ENCODE measurements at regions not wholly inside any gene's neighbourhood (a gene's known extent, or its start where the extent isn't known, plus 50 kb on each side); places are given as distances from the start of the nearest gene placed in this dataset.

- no peaks in the 10 kb centered on the region for H3K27me3 Mint-ChIP-seq
- Histone ChIP-seq H3K27me3 (ENCODE audit: control insufficient read depth in 1 of 2, insufficient read depth in 2 of 2, low read length in 2 of 2) (no peaks in the 10 kb centered on the region), H3K36me3 (ENCODE audit: insufficient read depth, low read length) (no peaks in the 10 kb centered on the region), H3K9me3 (ENCODE audit: control insufficient read depth in 1 of 2, insufficient read depth in 1 of 2, low read length in 2 of 2) (peaks cover 0 to 3% of the 10 kb centered on the region in 2 experiments), H3K27ac (ENCODE audit: low read depth in 1 of 2, low read length in 2 of 2) (no peak overlapping the region), H3K4me3 (ENCODE audit: low read length) (no peak overlapping the region), H3K4me1 (ENCODE audit: insufficient read depth, low read length) (no peaks in the 10 kb centered on the region)
- H3K27ac Mint-ChIP-seq = no peak overlapping the region
- DNase-seq (no peak), ATAC-seq (ENCODE audit: poor library complexity) (no peak)
- peaks cover 3% of the 10 kb centered on the region for H3K9me3 Mint-ChIP-seq
- ChIA-PET CTCF (no interaction called here), POLR2A (no interaction called here)
- H3K36me3 Mint-ChIP-seq (ENCODE audit: low read depth) = no peaks in the 10 kb centered on the region
- TF ChIP-seq CTCF (IDR thresholded peaks at IDR 0.05) = no peak
- no peak overlapping the region for H3K4me3 Mint-ChIP-seq
- intact Hi-C loops (cut with DNase I, micrococcal nuclease) = no loop called here
- no peaks in the 10 kb centered on the region for H3K4me1 Mint-ChIP-seq (ENCODE audit: low read depth)
Observed at GRCh38 chr12:83388551-83388950, 701.8 kb downstream of the TMTC2 start.

- Histone ChIP-seq H3K36me3 (ENCODE audit: insufficient read depth, low read length) (no peaks in the 10 kb centered on the region), H3K27ac (ENCODE audit: low read depth in 1 of 2, low read length in 2 of 2) (no peak overlapping the region), H3K9me3 (ENCODE audit: control insufficient read depth in 1 of 2, insufficient read depth in 1 of 2, low read length in 2 of 2) (peaks cover 0 to 3% of the 10 kb centered on the region in 2 experiments), H3K27me3 (ENCODE audit: control insufficient read depth in 1 of 2, insufficient read depth in 2 of 2, low read length in 2 of 2) (no peaks in the 10 kb centered on the region), H3K4me3 (ENCODE audit: low read length) (no peak overlapping the region), H3K4me1 (ENCODE audit: insufficient read depth, low read length) (no peaks in the 10 kb centered on the region)
- H3K4me3 Mint-ChIP-seq = no peak overlapping the region
- ATAC-seq (ENCODE audit: poor library complexity) (no peak), DNase-seq (no peak)
- H3K36me3 Mint-ChIP-seq (ENCODE audit: low read depth) = no peaks in the 10 kb centered on the region
- POLR2A ChIA-PET = no interaction called here
- peaks cover 3% of the 10 kb centered on the region for H3K9me3 Mint-ChIP-seq
- CTCF ChIA-PET = no interaction called here
- H3K27ac Mint-ChIP-seq = no peak overlapping the region
- no peaks in the 10 kb centered on the region for H3K27me3 Mint-ChIP-seq
- TF ChIP-seq CTCF (IDR thresholded peaks at IDR 0.05) = no peak
- no peaks in the 10 kb centered on the region for H3K4me1 Mint-ChIP-seq (ENCODE audit: low read depth)
- intact Hi-C loops (cut with DNase I, micrococcal nuclease) = no loop called here
Observed at GRCh38 chr12:83386527-83387264, 700.0 kb downstream of the TMTC2 start.

- no peaks in the 10 kb centered on the region for H3K4me1 Mint-ChIP-seq (ENCODE audit: low read depth)
- Histone ChIP-seq H3K27ac (ENCODE audit: low read depth in 1 of 2, low read length in 2 of 2) (no peak overlapping the region), H3K4me1 (ENCODE audit: insufficient read depth, low read length) (no peaks in the 10 kb centered on the region), H3K27me3 (ENCODE audit: control insufficient read depth in 1 of 2, insufficient read depth in 2 of 2, low read length in 2 of 2) (no peaks in the 10 kb centered on the region), H3K36me3 (ENCODE audit: insufficient read depth, low read length) (no peaks in the 10 kb centered on the region), H3K4me3 (ENCODE audit: low read length) (no peak overlapping the region), H3K9me3 (ENCODE audit: control insufficient read depth in 1 of 2, insufficient read depth in 1 of 2, low read length in 2 of 2) (no peaks in the 10 kb centered on the region)
- H3K27ac Mint-ChIP-seq = no peak overlapping the region
- no peaks in the 10 kb centered on the region for H3K36me3 Mint-ChIP-seq (ENCODE audit: low read depth)
- intact Hi-C loops (cut with DNase I, micrococcal nuclease) = no loop called here
- CTCF ChIA-PET = no interaction called here
- ATAC-seq (ENCODE audit: poor library complexity) (no peak), DNase-seq (no peak)
- H3K27me3 Mint-ChIP-seq = no peaks in the 10 kb centered on the region
- POLR2A ChIA-PET = no interaction called here
- no peaks in the 10 kb centered on the region for H3K9me3 Mint-ChIP-seq
- H3K4me3 Mint-ChIP-seq = no peak overlapping the region
- no peak for TF ChIP-seq CTCF (IDR thresholded peaks at IDR 0.05)
Observed at GRCh38 chr12:83378186-83378727, 691.6 kb downstream of the TMTC2 start.

All from CD4-positive, alpha-beta T cell (primary cell).